Activated B cell treated with CpG ODN at 0.5 μM for 24 hours (primary cell): ENCODE measurements at regions not wholly inside any gene's neighbourhood (a gene's known extent, or its start where the extent isn't known, plus 50 kb on each side); places are given as distances from the start of the nearest gene placed in this dataset.

Source experiments
- ATAC-seq: fragments of 200-7000 bp; cut with Tn5 transposase; one replicate; pipeline ENCODE4 v1.10.0; 2021; ENCODE audit warnings: low read depth, mild to moderate bottlenecking, moderate library complexity
- CTCF ChIA-PET: fragments of 350-600 bp; sonication (Branson Sonifier 250); formaldehyde crosslinking; loops from one replicate; lab custom pipeline; 2021; ENCODE audit warnings: antibody characterized with exemption; lab: Charles Lee
- POLR2A ChIA-PET: fragments of 350-600 bp; sonication (Branson Sonifier 250); formaldehyde crosslinking; loops from one replicate; lab custom pipeline; 2021; ENCODE audit warnings: antibody characterized with exemption; lab: Charles Lee
- DNase-seq: peaks from one replicate; pipeline ENCODE4 v3.0.0; 2022
- H3K27ac Mint-ChIP-seq: one replicate; pipeline ENCODE4 v1.8.0; 2020; ENCODE audit warnings: mixed read lengths
- H3K27me3 Mint-ChIP-seq: one replicate; pipeline ENCODE4 v1.8.0; 2021; ENCODE audit warnings: mixed read lengths
- H3K36me3 Mint-ChIP-seq: one replicate; pipeline ENCODE4 v1.8.0; 2021; ENCODE audit warnings: low read depth, mixed read lengths
- H3K4me1 Mint-ChIP-seq: one replicate; pipeline ENCODE4 v1.8.0; 2021; ENCODE audit warnings: mixed read lengths
- H3K4me3 Mint-ChIP-seq: one replicate; pipeline ENCODE4 v1.8.0; 2020; ENCODE audit warnings: mild to moderate bottlenecking, mixed read lengths
- H3K9me3 Mint-ChIP-seq: one replicate; pipeline ENCODE4 v1.8.0; 2020; ENCODE audit warnings: mixed read lengths
- intact Hi-C: fragments of 100-400 bp; cut with micrococcal nuclease; formaldehyde crosslinking; loops from one replicate; pipeline ENCODE4 v1.15.1; 2024
- TF ChIP-seq, protein P1 (sequence below): fragments of 200-600 bp; IDR thresholded peaks from one replicate; pipeline ENCODE4 v1.8.0; 2022; ENCODE audit warnings: antibody characterized with exemption, mild to moderate bottlenecking

DNA sequence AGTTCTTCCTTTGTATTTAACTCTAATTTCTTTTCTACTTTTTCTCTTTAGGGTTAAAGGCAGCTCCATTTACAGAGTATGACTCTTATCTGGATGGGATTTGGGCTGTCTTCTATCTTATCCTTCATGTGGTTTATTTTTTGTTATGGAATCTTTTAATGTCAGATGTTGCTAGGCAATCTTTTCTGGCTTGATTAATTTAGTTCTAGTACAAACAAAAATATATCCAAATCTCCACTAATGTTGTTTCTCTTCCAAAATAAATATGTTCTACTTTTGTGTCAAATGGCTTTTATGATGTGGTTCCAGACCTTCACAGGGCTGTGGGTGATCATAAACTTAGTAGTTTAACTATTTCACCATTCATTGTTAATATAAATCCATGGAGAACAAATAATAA, 246.9 kb downstream of the AHR start:
- POLR2A ChIA-PET, result no interaction called here
- Mint-ChIP-seq H3K4me3 (no peak overlapping the region), H3K9me3 (no peaks in the 10 kb centered on the region), H3K36me3 (no peaks in the 10 kb centered on the region), H3K27me3 (no peaks in the 10 kb centered on the region), H3K27ac (no peak overlapping the region), H3K4me1 (no peaks in the 10 kb centered on the region)
- ATAC-seq (no peak), DNase-seq (no peak)
- CTCF ChIA-PET, result no interaction called here
- intact Hi-C loops, result no loop called here
- TF ChIP-seq, protein P1, sequence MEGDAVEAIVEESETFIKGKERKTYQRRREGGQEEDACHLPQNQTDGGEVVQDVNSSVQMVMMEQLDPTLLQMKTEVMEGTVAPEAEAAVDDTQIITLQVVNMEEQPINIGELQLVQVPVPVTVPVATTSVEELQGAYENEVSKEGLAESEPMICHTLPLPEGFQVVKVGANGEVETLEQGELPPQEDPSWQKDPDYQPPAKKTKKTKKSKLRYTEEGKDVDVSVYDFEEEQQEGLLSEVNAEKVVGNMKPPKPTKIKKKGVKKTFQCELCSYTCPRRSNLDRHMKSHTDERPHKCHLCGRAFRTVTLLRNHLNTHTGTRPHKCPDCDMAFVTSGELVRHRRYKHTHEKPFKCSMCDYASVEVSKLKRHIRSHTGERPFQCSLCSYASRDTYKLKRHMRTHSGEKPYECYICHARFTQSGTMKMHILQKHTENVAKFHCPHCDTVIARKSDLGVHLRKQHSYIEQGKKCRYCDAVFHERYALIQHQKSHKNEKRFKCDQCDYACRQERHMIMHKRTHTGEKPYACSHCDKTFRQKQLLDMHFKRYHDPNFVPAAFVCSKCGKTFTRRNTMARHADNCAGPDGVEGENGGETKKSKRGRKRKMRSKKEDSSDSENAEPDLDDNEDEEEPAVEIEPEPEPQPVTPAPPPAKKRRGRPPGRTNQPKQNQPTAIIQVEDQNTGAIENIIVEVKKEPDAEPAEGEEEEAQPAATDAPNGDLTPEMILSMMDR, result no peak

GRCh38 chr7:17546189-17546588, 247.7 kb downstream of the AHR start:
- POLR2A ChIA-PET, result no interaction called here
- CTCF ChIA-PET, result no interaction called here
- no peaks in the 10 kb centered on the region for H3K4me1 Mint-ChIP-seq
- no peak for DNase-seq
- intact Hi-C loops, result no loop called here
- no peak for ATAC-seq
- no peaks in the 10 kb centered on the region for H3K36me3 Mint-ChIP-seq
- TF ChIP-seq, protein P1, result no peak
- no peaks in the 10 kb centered on the region for H3K27me3 Mint-ChIP-seq
- H3K9me3 Mint-ChIP-seq, result no peaks in the 10 kb centered on the region
- no peak overlapping the region for H3K4me3 Mint-ChIP-seq
- H3K27ac Mint-ChIP-seq, result no peak overlapping the region

- ChIA-PET CTCF (no interaction called here), POLR2A (no interaction called here)
- DNase-seq, result no peak
- Mint-ChIP-seq H3K27me3 (no peaks in the 10 kb centered on the region), H3K27ac (no peak overlapping the region), H3K4me1 (no peaks in the 10 kb centered on the region), H3K9me3 (no peaks in the 10 kb centered on the region), H3K36me3 (no peaks in the 10 kb centered on the region), H3K4me3 (no peak overlapping the region)
- intact Hi-C loops, result no loop called here
- no peak for ATAC-seq
- TF ChIP-seq, protein P1, result no peak
Observed at GRCh38 chr7:17546592-17546991, 248.1 kb downstream of the AHR start.

DNA sequence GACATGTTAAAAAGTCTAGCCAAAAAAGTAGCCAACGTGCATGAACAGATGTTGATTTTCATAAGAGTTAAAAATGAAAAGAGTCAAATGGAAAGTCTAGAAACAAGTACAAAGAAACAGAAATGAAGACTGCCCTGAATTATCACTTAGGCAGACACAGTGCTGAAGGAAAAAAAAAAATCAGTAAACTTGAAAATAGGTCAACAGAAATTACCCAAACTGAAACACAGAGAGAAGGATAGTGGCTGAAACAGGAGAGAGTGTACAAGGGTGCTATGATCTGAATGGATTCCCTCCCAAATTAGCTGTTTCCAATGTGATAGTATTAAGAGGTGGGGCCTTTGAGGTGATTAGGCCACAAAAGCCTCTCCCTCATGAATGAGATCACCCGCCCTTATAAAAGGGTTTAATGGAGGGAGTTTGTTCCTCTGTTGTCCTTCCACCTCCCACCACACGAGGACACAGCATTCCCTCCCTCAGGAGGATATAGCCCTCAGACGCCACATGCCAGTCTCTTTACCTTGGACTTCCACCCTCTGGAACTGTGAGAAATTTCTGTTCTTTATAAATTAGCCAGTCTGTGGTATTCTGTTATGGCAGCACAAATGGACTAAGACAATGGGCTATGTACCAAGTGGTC, 249.7 kb downstream of the AHR start:
- Mint-ChIP-seq H3K27ac (no peak overlapping the region), H3K4me1 (no peaks in the 10 kb centered on the region), H3K27me3 (no peaks in the 10 kb centered on the region), H3K9me3 (no peaks in the 10 kb centered on the region), H3K36me3 (no peaks in the 10 kb centered on the region), H3K4me3 (no peak overlapping the region)
- ChIA-PET CTCF (no interaction called here), POLR2A (no interaction called here)
- TF ChIP-seq, protein P1, result no peak
- DNase-seq, result no peak
- intact Hi-C loops, result no loop called here
- ATAC-seq, result no peak

DNA sequence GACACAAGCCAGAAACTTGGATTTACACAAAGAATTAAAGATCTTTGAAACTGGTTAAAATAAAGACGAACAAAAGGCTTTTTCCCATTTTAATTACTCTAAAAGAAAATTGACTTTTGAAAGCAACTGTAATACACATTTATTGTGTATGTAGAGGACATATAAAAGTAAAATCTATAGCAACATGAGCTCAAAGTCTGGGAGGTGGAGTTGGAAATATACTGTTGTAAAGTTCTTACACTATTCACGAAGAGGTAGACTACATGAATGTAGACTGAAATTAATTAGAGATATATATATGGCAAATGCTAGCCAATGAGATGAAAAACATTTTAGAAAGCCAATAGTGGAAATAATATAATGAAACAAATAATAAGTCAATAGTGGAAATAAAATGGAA, 251.0 kb downstream of the AHR start:
- ChIA-PET CTCF (no interaction called here), POLR2A (no interaction called here)
- Mint-ChIP-seq H3K4me3 (no peak overlapping the region), H3K9me3 (no peaks in the 10 kb centered on the region), H3K27ac (no peak overlapping the region), H3K27me3 (no peaks in the 10 kb centered on the region), H3K36me3 (no peaks in the 10 kb centered on the region), H3K4me1 (peaks cover under 1% of the 10 kb centered on the region)
- DNase-seq (no peak), ATAC-seq (no peak)
- TF ChIP-seq, protein P1, result no peak
- intact Hi-C loops, result no loop called here
